BJ (cell line): ENCODE measurements at regions not wholly inside any gene's neighbourhood (a gene's known extent, or its start where the extent isn't known, plus 50 kb on each side); places are given as distances from the start of the nearest gene placed in this dataset.

ENCODE experiments used
- CTCF ChIA-PET: fragments of 350-600 bp; formaldehyde crosslinking; extraction: SDS; loops from one replicate; lab custom pipeline; 2021; ENCODE audit warnings: antibody characterized with exemption, inconsistent platforms; lab: Yijun Ruan, JAX
- POLR2A ChIA-PET: fragments of 300-600 bp; sonication (Branson Sonifier 250); formaldehyde crosslinking; extraction: SDS; loops from one replicate; lab custom pipeline; 2021; ENCODE audit warnings: antibody characterized with exemption; lab: Charles Lee
- DNase-seq: peaks from one replicate; pipeline ENCODE4 v3.0.0-alpha.2; 2011; ENCODE audit warnings: low read depth
- H3K27me3 ChIP-seq: 2 replicates; pipeline ENCODE4 v1.6.0; 2011; ENCODE audit warnings: low read length; ENCODE audit not compliant: control insufficient read depth, insufficient read depth
- H3K36me3 ChIP-seq: 2 replicates; pipeline ENCODE4 v1.5.1; 2011; ENCODE audit warnings: low read length; ENCODE audit not compliant: control insufficient read depth, insufficient read depth
- H3K4me3 ChIP-seq: 2 replicates; pipeline ENCODE4 v1.5.1; 2011; ENCODE audit warnings: low read depth, mild to moderate bottlenecking, control low read depth, low read length
- CTCF ChIP-seq: IDR thresholded peaks from 2 replicates; pipeline ENCODE4 v1.5.1; 2011; ENCODE audit warnings: low read depth, mild to moderate bottlenecking, control low read depth, inconsistent platforms, low read length, moderate library complexity; ENCODE audit not compliant: insufficient read depth

GRCh38 chr6:40778196-40778595 lies 191.0 kb upstream of the LRFN2 start:
- Histone ChIP-seq H3K27me3 (no peaks in the 10 kb centered on the region), H3K36me3 (no peaks in the 10 kb centered on the region), H3K4me3 (no peak overlapping the region)
- no peak for DNase-seq
- POLR2A ChIA-PET = no interaction called here
- no peak for TF ChIP-seq CTCF
- CTCF ChIA-PET = no interaction called here

- H3K27me3 ChIP-seq = no peaks in the 10 kb centered on the region
- CTCF ChIA-PET = no interaction called here
- TF ChIP-seq CTCF = no peak
- POLR2A ChIA-PET = no interaction called here
- H3K36me3 ChIP-seq = no peaks in the 10 kb centered on the region
- no peak overlapping the region for H3K4me3 ChIP-seq
- no peak for DNase-seq
Measured at GRCh38 chr6:40774932-40775331, 187.8 kb upstream of the LRFN2 start.

- DNase-seq = no peak
- no peaks in the 10 kb centered on the region for H3K36me3 ChIP-seq
- ChIA-PET POLR2A (no interaction called here), CTCF (no interaction called here)
- no peak for TF ChIP-seq CTCF
- H3K27me3 ChIP-seq = peaks cover 5% of the 10 kb centered on the region
- no peak overlapping the region for H3K4me3 ChIP-seq
Measured at GRCh38 chr6:40770794-40771193, 183.6 kb upstream of the LRFN2 start.

GRCh38 chr6:40764726-40765125 lies 177.6 kb upstream of the LRFN2 start:
- Histone ChIP-seq H3K36me3 (no peaks in the 10 kb centered on the region), H3K4me3 (no peak overlapping the region), H3K27me3 (peaks cover 8% of the 10 kb centered on the region)
- no peak for TF ChIP-seq CTCF
- POLR2A ChIA-PET = no interaction called here
- CTCF ChIA-PET = no interaction called here
- DNase-seq = no peak

- no peak for TF ChIP-seq CTCF
- Histone ChIP-seq H3K36me3 (no peaks in the 10 kb centered on the region), H3K27me3 (peaks cover 6% of the 10 kb centered on the region), H3K4me3 (no peak overlapping the region)
- ChIA-PET POLR2A (no interaction called here), CTCF (no interaction called here)
- no peak for DNase-seq
Measured at GRCh38 chr6:40762981-40763380, 175.8 kb upstream of the LRFN2 start.
